HG03575 (cell line): ENCODE measurements at regions not wholly inside any gene's neighbourhood (a gene's known extent, or its start where the extent isn't known, plus 50 kb on each side); places are given as distances from the start of the nearest gene placed in this dataset.
"Not testable (repeated sequence)": the region's sequence is repeated elsewhere in the genome, so short reads cannot be mapped to it uniquely, and the experiment has no call there.

ENCODE experiments used
- ATAC-seq: cut with Tn5 transposase; IDR thresholded peaks from one replicate; pipeline ENCODE4 v1.9.1; 2021; ENCODE audit not compliant: unreplicated experiment, insufficient number of reproducible peaks, low FRiP score; ENCODE audit errors: extremely low read depth

DNA sequence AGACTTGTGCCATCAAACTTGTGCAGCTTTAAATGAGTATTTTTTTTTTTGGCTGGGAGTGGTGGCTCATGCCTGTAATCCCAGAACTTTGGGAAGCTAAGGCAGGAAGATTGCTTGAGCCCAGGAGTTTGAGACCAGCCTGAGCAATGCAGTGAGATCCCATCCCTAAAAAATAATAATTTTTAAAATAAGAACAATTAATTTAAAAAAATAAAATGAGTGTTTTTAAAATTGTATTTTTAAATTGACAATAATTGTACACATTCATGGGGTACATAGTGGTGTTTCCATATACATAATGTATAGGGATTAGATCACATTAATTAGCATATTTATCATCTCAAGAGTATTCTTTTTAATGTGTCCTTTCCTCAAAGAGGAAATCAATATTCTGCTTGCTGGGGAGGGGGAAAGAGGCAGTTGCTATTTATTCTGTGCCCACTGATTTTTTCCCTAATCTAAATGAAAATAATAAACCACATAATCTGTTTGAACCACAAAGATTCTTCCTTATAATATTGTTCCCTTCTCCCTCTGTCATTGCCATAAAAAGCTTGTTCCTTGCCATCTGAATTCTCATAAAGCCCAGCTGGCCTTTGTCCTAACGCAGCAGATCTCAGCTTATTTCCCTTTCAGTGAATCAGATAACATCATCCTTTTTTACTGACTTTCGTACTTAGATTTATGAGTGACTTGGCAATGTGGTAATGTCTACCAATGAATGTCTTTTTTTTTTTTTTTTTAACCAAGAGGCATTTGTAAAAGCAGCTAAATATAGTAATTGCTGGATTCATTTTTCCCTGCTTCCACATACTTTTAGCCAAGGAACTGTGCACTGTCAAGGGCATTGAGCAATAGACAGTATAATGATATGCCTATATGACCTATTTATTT is 81.8 kb upstream of the RUBCNL start:
- no peak for ATAC-seq

DNA sequence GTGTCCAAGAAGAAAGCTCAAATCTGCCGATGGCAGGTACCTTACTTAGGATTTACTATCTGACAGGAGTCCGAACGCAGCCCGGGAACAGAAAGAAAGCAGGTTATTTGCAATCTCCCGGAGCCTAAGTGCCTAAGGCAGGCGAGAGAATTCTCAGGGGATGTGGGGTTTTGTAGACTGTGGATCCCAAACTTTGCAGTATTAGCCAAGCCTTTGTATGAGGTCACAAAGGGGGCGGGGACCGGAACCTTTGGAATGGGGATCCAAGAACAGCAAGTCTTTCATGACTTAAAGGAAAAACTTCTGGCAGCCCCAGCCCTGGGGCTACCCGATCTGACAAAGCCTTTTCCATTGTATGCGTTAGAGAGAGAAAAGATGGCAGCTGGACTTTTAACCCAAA is 80.6 kb upstream of the RUBCNL start:
- not testable (repeated sequence) for ATAC-seq

DNA sequence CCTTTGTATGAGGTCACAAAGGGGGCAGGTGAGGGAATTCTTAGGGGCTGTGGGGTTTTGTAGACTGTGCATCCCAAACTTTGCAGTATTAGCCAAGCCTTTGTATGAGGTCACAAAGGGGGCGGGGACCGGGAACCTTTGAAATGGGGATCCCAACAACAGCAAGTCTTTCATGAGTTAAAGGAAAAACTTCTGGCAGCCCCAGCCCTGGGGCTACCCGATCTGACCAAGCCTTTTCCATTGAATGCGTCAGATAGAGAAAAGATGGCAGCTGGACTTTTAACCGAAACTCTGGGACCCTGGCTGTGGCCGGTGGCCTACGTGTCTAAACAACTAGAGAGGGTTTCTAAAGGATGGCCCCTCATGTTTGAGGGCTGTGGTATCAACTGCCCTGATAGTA is 79.0 kb upstream of the RUBCNL start:
- not testable (repeated sequence) for ATAC-seq

- ATAC-seq = no peak
Observed at GRCh38 chr13:46463719-46464118, 76.7 kb upstream of the RUBCNL start.

DNA sequence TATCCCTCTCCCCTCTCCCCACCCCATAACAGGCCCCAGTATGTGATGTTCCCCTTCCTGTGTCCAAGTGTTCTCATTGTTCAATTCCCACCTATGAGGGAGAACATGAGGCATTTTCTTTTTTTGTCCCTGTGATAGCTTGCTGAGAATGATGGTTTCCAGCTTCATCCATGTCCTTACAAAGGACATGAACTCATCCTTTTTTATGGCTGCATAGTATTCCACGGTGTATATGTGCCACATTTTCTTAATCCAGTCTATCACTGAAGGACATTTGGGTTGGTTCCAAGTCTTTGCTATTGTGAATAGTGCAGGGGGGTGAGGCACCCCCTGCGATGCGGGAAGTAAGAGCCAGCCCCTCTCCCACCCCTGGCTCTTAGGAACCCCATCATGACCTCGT is 73.2 kb upstream of the RUBCNL start:
- ATAC-seq = not testable (repeated sequence)

DNA sequence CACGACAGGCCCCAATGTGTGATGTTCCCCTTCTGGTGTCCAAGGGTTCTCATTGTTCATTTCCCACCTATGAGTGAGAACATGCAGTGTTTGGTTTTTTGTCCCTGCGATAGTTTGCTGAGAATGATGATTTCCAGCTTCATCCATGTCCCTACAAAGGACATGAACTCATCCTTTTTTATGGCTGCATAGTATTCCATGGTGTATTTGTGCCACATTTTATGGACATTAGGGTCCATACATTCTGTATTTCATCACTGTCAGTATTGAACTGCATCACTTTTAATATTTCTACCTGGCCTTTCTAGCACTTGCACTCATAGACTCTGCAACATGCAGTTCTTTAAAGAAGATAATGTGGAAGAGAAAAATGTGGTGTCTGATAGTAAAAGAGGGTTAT is 70.2 kb upstream of the RUBCNL start:
- ATAC-seq = not testable (repeated sequence)

DNA sequence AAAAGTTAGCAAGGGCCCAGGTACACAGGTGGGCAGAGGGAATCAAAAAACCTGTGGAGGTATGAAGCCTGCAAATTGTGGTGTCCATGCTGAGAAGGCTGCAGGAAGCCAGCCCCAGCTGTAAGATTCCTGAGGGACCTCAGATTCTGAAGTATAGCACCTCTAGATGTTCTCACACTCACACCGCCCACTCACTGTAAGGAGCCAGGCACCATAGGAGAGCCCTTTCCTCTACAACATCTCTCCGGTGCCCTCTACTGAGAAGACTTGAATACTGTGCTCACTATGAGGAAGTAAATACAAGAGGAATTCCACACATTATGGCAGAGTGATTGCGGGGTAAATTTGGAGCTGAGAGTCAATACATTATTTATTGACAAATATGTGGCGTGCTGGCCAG is 68.9 kb upstream of the RUBCNL start:
- ATAC-seq = peak; percentile 87

DNA sequence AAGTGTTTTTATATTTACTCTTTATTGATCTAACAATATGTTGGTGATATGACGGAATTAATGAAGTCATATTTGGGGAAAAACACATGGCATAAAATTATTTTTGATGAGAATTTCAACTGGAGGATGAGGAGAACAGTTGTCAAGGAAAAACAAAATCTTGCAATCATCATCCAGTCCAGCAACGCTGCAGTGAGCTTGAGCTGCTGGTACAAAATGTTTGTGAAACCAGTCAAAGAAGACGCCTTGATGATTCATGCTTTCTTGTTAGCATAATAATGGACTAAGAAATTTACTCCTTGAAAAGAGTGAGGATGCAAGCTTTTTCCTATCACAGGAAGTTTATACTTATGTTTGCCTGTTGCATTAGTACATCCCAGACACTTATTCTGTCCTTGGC is 64.1 kb upstream of the RUBCNL start:
- ATAC-seq = not testable (repeated sequence)

DNA sequence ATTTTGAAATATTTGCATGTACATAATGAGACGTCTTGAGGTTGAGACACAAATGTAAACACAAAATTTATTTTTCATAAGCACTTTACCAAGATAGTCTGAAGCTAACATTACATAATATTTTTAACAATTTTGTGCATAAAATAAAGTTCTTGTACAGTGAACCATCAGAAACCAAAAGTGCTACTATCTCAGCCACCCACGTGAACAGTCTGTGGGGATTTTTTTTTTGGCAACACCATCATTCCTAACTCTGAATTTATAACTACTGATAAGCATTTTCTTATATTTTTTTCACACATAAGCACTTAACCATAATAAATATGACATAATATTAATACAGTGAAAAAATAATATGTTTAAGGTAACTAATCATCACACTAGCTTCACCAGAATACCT is 62.9 kb upstream of the RUBCNL start:
- ATAC-seq = not testable (repeated sequence)

DNA sequence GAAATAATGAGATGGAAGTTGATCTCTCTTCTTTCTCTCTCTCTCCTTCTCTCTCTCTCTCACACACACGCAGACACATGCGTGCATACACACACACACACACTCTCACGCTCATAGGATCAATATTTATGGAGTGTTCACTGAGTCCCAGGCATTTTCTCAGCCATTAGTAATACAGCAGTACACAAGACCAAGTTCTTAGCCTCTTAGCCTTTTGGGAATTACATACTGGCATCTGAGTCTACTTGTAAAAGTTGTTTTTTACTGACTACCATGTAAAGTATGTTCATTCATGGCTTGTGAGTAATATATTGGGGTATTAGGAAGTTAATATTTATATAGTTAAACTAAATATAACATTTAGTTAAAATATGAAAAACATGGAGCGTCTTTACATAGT is 61.1 kb upstream of the RUBCNL start:
- ATAC-seq = not testable (repeated sequence)

DNA sequence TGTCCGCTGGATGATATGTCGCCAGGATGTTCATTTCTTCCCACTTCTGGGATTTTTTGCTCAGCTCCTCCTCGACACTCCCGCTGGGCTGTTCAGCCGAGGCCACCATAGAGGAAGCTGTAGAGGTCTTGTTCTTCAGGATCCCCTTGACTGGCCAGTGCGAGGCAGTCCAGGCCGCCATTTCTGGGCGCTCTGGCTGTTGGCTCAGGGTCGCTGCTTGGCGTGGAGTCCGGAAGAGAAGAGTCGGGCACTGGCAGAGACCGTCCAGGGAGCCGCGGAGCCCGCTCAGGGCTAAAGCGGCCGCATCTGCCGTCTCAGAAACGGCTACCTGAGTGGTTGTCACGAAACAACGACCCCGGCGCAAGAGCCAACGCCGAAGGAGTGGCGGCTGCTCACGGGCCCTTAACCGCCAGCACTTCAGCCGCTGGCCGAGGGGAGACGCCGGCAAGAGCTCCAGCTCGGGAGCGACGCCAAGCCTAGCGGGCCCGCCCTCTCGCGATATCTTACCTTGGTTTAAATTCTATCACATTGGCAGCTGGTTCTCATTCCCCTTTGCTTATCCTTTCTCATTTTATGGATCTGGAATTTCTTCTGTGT is 50.9 kb upstream of the RUBCNL start:
- ATAC-seq = not testable (repeated sequence)
